22Rv1 (cell line): ENCODE measurements at regions not wholly inside any gene's neighbourhood (a gene's known extent, or its start where the extent isn't known, plus 50 kb on each side); places are given as distances from the start of the nearest gene placed in this dataset.

Experiments used
- ZFX ChIP-seq: fragments of 450-650 bp; IDR thresholded peaks from 2 replicates; pipeline ENCODE4 v1.6.1; 2017; ENCODE audit warnings: antibody characterized with exemption, borderline replicate concordance
- TF ChIP-seq, protein P1 (sequence below): fragments of 450-650 bp; IDR thresholded peaks from 2 replicates; pipeline ENCODE4 v1.5.1; 2017; ENCODE audit warnings: mild to moderate bottlenecking

- TF ChIP-seq, protein P1, sequence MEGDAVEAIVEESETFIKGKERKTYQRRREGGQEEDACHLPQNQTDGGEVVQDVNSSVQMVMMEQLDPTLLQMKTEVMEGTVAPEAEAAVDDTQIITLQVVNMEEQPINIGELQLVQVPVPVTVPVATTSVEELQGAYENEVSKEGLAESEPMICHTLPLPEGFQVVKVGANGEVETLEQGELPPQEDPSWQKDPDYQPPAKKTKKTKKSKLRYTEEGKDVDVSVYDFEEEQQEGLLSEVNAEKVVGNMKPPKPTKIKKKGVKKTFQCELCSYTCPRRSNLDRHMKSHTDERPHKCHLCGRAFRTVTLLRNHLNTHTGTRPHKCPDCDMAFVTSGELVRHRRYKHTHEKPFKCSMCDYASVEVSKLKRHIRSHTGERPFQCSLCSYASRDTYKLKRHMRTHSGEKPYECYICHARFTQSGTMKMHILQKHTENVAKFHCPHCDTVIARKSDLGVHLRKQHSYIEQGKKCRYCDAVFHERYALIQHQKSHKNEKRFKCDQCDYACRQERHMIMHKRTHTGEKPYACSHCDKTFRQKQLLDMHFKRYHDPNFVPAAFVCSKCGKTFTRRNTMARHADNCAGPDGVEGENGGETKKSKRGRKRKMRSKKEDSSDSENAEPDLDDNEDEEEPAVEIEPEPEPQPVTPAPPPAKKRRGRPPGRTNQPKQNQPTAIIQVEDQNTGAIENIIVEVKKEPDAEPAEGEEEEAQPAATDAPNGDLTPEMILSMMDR: no peak
- no peak for TF ChIP-seq ZFX
Measured at GRCh38 chr12:97760601-97761000, 298.0 kb downstream of the RMST start.
